ENCODE measurements at regions not wholly inside any gene's neighbourhood (a gene's known extent, or its start where the extent isn't known, plus 50 kb on each side); places are given as distances from the start of the nearest gene placed in this dataset.

- H3K4me3 ChIP-seq (ENCODE audit: low read depth, low read length): no peak overlapping the region
- TF ChIP-seq CTCF (IDR thresholded peaks at IDR 0.05; ENCODE audit: low read depth, low read length): no peak
Measured at GRCh38 chr3:59404064-59404463, 354.2 kb upstream of the CFAP20DC start.

- TF ChIP-seq CTCF (IDR thresholded peaks at IDR 0.05; ENCODE audit: low read depth, low read length): no peak
- H3K4me3 ChIP-seq (ENCODE audit: low read depth, low read length): no peak overlapping the region
Measured at GRCh38 chr3:59401924-59402323, 352.1 kb upstream of the CFAP20DC start.

GRCh38 chr3:59392116-59392515 is 342.3 kb upstream of the CFAP20DC start:
- H3K4me3 ChIP-seq (ENCODE audit: low read depth, low read length): no peak overlapping the region
- no peak for TF ChIP-seq CTCF (IDR thresholded peaks at IDR 0.05; ENCODE audit: low read depth, low read length)

- no peak overlapping the region for H3K4me3 ChIP-seq (ENCODE audit: low read depth, low read length)
- TF ChIP-seq CTCF (IDR thresholded peaks at IDR 0.05; ENCODE audit: low read depth, low read length): no peak
Measured at GRCh38 chr3:59391131-59391530, 341.3 kb upstream of the CFAP20DC start.

- no peak overlapping the region for H3K4me3 ChIP-seq (ENCODE audit: low read depth, low read length)
- no peak for TF ChIP-seq CTCF (IDR thresholded peaks at IDR 0.05; ENCODE audit: low read depth, low read length)
Measured at GRCh38 chr3:59388555-59389270, 338.9 kb upstream of the CFAP20DC start.

- TF ChIP-seq CTCF (IDR thresholded peaks at IDR 0.05; ENCODE audit: low read depth, low read length): no peak
- no peak overlapping the region for H3K4me3 ChIP-seq (ENCODE audit: low read depth, low read length)
Measured at GRCh38 chr3:59386165-59386564, 336.3 kb upstream of the CFAP20DC start.

- no peak for TF ChIP-seq CTCF (IDR thresholded peaks at IDR 0.05; ENCODE audit: low read depth, low read length)
- H3K4me3 ChIP-seq (ENCODE audit: low read depth, low read length): no peak overlapping the region
Measured at GRCh38 chr3:59385547-59385946, 335.7 kb upstream of the CFAP20DC start.

Data from WI38 (cell line).